Iris pigment epithelial cell (primary cell): ENCODE measurements at regions not wholly inside any gene's neighbourhood (a gene's known extent, or its start where the extent isn't known, plus 50 kb on each side); places are given as distances from the start of the nearest gene placed in this dataset.
"Not testable (repeated sequence)": the region's sequence is repeated elsewhere in the genome, so short reads cannot be mapped to it uniquely, and the experiment has no call there.

Experiments
- DNase-seq: peaks from one replicate; pipeline ENCODE4 v3.0.0-alpha.2; 2011; ENCODE audit warnings: low read depth

- DNase-seq = no peak
Observed at GRCh38 chr18:42328931-42329330, 373.9 kb downstream of the PIK3C3 start.

- no peak for DNase-seq
Observed at GRCh38 chr18:42330296-42330695, 375.3 kb downstream of the PIK3C3 start.

GRCh38 chr18:42333558-42333957 is 378.5 kb downstream of the PIK3C3 start:
- no peak for DNase-seq

GRCh38 chr18:42334931-42335330 is 379.9 kb downstream of the PIK3C3 start:
- no peak for DNase-seq

DNA sequence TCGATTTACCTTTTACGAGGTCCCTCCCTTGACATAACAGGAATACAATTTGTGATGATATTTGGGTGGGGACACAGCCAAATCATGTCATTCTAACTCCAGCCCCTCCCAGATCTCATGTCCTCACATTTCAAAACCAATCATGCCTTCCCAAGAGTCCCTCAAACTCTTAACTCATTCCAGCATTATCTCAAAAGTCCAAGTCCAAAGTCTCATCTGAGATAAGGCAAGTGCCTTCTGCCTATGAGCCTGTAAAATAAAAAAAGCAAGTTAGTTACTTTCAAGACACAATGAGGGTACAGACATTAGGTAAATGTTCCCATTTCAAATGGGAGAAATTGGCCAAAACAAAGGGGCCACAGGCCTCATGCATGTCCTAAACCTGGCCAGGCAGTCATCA is 381.1 kb downstream of the PIK3C3 start:
- DNase-seq = no peak

GRCh38 chr18:42337337-42337736 is 382.3 kb downstream of the PIK3C3 start:
- DNase-seq = not testable (repeated sequence)

DNA sequence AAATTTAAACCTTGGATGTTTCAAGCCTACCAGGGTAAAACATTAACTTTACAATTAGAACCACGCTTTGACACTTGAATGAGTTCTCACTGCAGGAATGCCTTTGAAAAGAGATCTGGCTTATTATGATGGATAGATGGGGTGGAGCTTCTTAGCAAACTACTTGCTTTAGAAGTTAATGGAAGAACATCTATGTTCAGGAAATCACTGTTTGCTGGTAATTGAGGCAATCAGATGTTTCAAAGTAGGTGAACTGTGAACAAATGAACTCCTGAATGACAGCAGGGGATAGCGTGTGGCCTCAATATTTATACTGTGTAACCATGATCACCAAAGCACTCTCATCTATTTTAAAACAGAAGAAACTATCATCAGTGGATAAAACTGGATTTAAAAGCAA is 383.6 kb downstream of the PIK3C3 start:
- DNase-seq = no peak

GRCh38 chr18:42339372-42339771 is 384.3 kb downstream of the PIK3C3 start:
- no peak for DNase-seq

- DNase-seq = no peak
Observed at GRCh38 chr18:42340423-42341009, 385.5 kb downstream of the PIK3C3 start.

GRCh38 chr18:42341423-42341822 is 386.4 kb downstream of the PIK3C3 start:
- no peak for DNase-seq

DNA sequence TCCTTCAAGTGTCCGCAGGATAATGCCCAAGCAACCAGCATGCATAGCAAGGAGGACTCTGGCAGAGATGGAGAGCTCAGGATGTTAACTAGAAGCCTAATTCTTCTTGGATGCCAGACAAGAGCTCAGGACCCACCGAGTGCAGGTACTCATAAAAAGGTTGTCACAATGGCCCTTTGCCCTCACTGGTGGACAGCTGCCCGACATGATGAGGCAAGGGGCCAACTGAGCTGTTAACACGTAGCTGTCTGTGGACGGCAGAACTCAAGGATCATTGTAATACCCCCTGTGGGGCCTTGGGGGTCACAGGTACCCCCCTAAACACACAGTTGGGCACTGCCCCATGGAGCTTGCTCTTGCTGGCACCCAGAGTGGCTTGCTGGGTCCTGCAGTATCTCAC is 393.7 kb downstream of the PIK3C3 start:
- no peak for DNase-seq

GRCh38 chr18:42351455-42351854 is 396.4 kb downstream of the PIK3C3 start:
- DNase-seq = no peak

- DNase-seq = no peak
Observed at GRCh38 chr18:42360716-42361115, 405.7 kb downstream of the PIK3C3 start.

GRCh38 chr18:42363446-42364441 is 408.7 kb downstream of the PIK3C3 start:
- no peak for DNase-seq

DNA sequence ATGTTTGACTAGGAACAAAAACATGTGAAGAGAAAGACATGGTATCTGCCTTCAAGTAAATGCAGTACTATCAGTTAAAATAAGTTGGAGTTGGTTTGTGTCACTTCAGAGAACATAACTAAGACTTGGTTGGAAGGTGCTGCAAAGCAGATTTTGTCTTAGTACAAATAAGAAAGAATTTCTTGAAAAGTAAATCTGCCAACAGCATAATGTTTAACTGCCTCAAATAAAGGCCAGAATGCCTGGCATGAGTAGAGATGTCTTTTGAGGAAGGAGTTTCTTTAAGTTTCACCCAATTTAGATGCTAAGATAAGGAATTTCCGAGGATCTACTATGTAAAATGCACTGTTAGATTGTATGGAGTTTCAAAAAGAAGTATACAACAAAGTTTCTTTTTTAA is 409.7 kb downstream of the PIK3C3 start:
- no peak for DNase-seq

- DNase-seq = no peak
Observed at GRCh38 chr18:42365591-42365990, 410.6 kb downstream of the PIK3C3 start.

GRCh38 chr18:42373584-42373983 is 418.6 kb downstream of the PIK3C3 start:
- peak; percentile 2 for DNase-seq

GRCh38 chr18:42374961-42375360 is 419.9 kb downstream of the PIK3C3 start:
- DNase-seq = no peak

- not testable (repeated sequence) for DNase-seq
Observed at GRCh38 chr18:42378854-42379253, 423.8 kb downstream of the PIK3C3 start.

DNA sequence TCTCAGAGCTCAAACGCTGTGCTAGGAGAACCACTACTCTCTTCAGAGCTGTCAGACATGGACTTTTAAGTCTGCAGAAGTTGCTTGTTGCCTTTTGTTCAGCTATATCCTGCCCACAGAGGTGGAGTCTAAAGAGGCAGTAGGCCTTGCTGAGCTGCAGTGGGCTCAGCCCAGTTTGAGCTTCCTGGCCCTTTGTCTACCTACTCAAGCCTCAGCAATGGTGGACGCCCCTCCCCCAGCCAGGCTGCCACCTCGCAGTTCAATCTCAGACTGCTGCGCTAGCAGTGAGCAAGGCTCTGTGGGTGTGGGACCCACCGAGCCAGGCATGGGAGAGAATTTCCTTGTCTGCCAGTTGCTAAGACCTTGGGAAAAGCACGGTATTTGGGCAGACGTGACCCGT is 426.2 kb downstream of the PIK3C3 start:
- not testable (repeated sequence) for DNase-seq

DNA sequence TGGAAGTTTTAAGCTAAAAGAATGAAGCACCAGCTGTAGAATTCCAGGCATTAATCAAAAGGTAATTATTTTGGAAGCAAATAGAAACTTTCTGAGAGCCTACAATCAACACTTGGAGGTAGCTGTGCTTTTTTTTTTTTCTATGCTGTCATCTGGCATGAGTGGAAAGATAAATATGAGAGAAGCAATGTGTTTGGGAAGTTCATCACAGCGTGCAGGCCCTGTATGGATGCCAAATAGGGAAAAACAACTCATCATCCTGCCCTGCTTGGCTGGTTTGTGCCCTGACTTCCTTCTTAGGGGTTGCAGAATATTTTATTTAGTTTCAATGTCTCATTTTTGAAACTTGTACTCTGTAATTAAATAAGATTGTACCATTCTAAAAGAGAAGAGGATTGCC is 437.4 kb downstream of the PIK3C3 start:
- DNase-seq = no peak

DNA sequence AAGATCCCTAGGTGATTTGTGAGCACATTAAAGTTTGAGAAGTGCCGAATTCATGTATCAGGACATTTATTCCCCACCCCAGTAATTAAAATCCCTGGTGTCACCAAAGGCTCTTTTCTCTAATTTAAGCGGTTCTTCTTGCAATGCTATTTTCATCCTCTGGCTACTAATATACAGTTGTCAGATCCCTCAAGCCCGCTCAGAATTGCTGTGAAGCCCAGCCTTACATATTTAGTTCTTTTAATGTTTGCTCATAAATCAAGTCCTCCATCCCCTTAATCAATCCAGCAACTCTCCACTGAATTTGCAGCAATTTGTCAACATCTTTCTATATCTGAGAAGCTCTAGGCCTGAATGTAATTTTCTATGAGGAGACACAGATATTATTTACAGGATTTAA is 437.9 kb downstream of the PIK3C3 start:
- no peak for DNase-seq

DNA sequence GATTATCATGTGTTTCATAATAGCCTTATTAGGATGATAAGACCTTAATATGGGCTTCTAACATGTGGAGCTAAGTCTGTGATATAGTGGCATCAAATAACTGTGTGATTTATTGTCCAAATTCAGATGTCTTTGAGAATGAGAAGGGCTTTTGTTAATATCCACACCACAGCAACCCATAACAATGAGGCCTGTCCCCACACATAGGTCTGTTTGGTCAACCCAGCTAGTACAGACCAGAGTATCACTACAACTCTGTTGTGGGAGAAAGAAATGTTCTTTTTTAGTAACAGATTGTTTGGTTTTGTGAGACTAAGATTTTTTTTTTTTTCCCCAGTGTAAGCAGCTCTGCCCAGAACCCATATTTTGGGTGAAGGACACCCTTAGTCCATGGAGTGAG is 439.2 kb downstream of the PIK3C3 start:
- no peak for DNase-seq
